GM19397 (cell line): ENCODE measurements at regions not wholly inside any gene's neighbourhood (a gene's known extent, or its start where the extent isn't known, plus 50 kb on each side); places are given as distances from the start of the nearest gene placed in this dataset.

Experiments
- ATAC-seq: cut with Tn5 transposase; IDR thresholded peaks from one replicate; pipeline ENCODE4 v1.9.1; 2021; ENCODE audit warnings: mild to moderate bottlenecking, moderate library complexity; ENCODE audit not compliant: unreplicated experiment

- peak; percentile 33 for ATAC-seq
These were observed 231.2 kb upstream of the PLEKHG7 start for GRCh38 chr12:92471551-92471950.

GRCh38 chr12:92470608-92471021 lies 232.2 kb upstream of the PLEKHG7 start:
- no peak for ATAC-seq

GRCh38 chr12:92469837-92470236 lies 233.0 kb upstream of the PLEKHG7 start:
- ATAC-seq = no peak

- ATAC-seq = no peak
These were observed 234.3 kb upstream of the PLEKHG7 start for GRCh38 chr12:92468358-92469020.

GRCh38 chr12:92467886-92468285 lies 234.9 kb upstream of the PLEKHG7 start:
- no peak for ATAC-seq

- peak; percentile 47 for ATAC-seq
These were observed 236.1 kb upstream of the PLEKHG7 start for GRCh38 chr12:92466391-92467305.

- no peak for ATAC-seq
These were observed 236.9 kb upstream of the PLEKHG7 start for GRCh38 chr12:92465786-92466295.

GRCh38 chr12:92464911-92465310 lies 237.9 kb upstream of the PLEKHG7 start:
- ATAC-seq = no peak

GRCh38 chr12:92463171-92463570 lies 239.6 kb upstream of the PLEKHG7 start:
- no peak for ATAC-seq

- no peak for ATAC-seq
These were observed 240.3 kb upstream of the PLEKHG7 start for GRCh38 chr12:92462527-92462926.

GRCh38 chr12:92462049-92462448 lies 240.7 kb upstream of the PLEKHG7 start:
- ATAC-seq = peak; percentile 55

GRCh38 chr12:92459850-92460249 lies 242.9 kb upstream of the PLEKHG7 start:
- ATAC-seq = no peak

GRCh38 chr12:92458996-92459395 lies 243.8 kb upstream of the PLEKHG7 start:
- ATAC-seq = no peak

- no peak for ATAC-seq
These were observed 245.2 kb upstream of the PLEKHG7 start for GRCh38 chr12:92457458-92458180.

- no peak for ATAC-seq
These were observed 250.0 kb upstream of the PLEKHG7 start for GRCh38 chr12:92452763-92453162.

GRCh38 chr12:92446083-92446460 lies 256.7 kb upstream of the PLEKHG7 start:
- ATAC-seq = no peak

- peak; percentile 81 for ATAC-seq
These were observed 257.3 kb upstream of the PLEKHG7 start for GRCh38 chr12:92445253-92446082.

- ATAC-seq = peak; percentile 38
These were observed 258.0 kb upstream of the PLEKHG7 start for GRCh38 chr12:92444763-92445162.

- no peak for ATAC-seq
These were observed 260.0 kb upstream of the PLEKHG7 start for GRCh38 chr12:92442782-92443181.

- no peak for ATAC-seq
These were observed 262.7 kb upstream of the PLEKHG7 start for GRCh38 chr12:92440072-92440471.
